PC-3 (cell line): ENCODE measurements at regions not wholly inside any gene's neighbourhood (a gene's known extent, or its start where the extent isn't known, plus 50 kb on each side); places are given as distances from the start of the nearest gene placed in this dataset.

Source experiments
- ATAC-seq: fragments of 200-7000 bp; cut with Tn5 transposase; 2 replicates; pipeline ENCODE4 v1.9.1; 2020; ENCODE audit warnings: mild to moderate bottlenecking, moderate library complexity
- BruUV-seq: library from RNA; stranded (reverse); fragments of 400-500 nt; replicated peaks from 2 replicates; lab custom pipeline; 2021; lab: Mats Ljungman, UMichigan
- CTCF ChIA-PET: fragments of 300-600 bp; sonication (Branson Sonifier 250); formaldehyde crosslinking; loops from one replicate; lab custom pipeline; 2022; ENCODE audit warnings: antibody characterized with exemption; lab: Charles Lee
- POLR2A ChIA-PET: fragments of 300-600 bp; sonication (Branson Sonifier 250); formaldehyde crosslinking; loops from one replicate; lab custom pipeline; 2022; ENCODE audit warnings: antibody characterized with exemption; ENCODE audit not compliant: unreplicated experiment; lab: Charles Lee
- DNase-seq: peaks from one replicate; pipeline ENCODE4 v3.0.0-alpha.2; 2015
- H2AFZ ChIP-seq: fragments of 300-600 bp; sonication (generic); 2 replicates; pipeline ENCODE4 v1.6.0; 2016; ENCODE audit warnings: antibody characterized with exemption, low read length
- H3F3A ChIP-seq: fragments of 300-600 bp; sonication (generic); one replicate; pipeline ENCODE4 v1.6.0; 2017; ENCODE audit warnings: antibody characterized with exemption, low read length, control low read depth, mild to moderate bottlenecking; ENCODE audit not compliant: unreplicated experiment
- H3K27ac ChIP-seq: fragments of 300-600 bp; sonication (generic); 2 replicates; pipeline ENCODE4 v1.5.1; 2016; ENCODE audit warnings: mild to moderate bottlenecking, low read length
- H3K27me3 ChIP-seq: fragments of 300-600 bp; sonication (generic); 2 replicates; pipeline ENCODE4 v1.6.1; 2016; ENCODE audit warnings: low read length, mixed read lengths
- H3K36me3 ChIP-seq: fragments of 300-600 bp; sonication (generic); 2 replicates; pipeline ENCODE4 v1.6.1; 2016; ENCODE audit warnings: low read depth, mixed run types, low read length, mixed read lengths
- H3K4me1 ChIP-seq: fragments of 300-600 bp; sonication (generic); 2 replicates; pipeline ENCODE4 v1.5.1; 2016; ENCODE audit warnings: low read length; ENCODE audit not compliant: insufficient read depth
- H3K4me2 ChIP-seq: fragments of 300-600 bp; sonication (generic); 2 replicates; pipeline ENCODE4 v1.6.0; 2016; ENCODE audit warnings: low read length
- H3K4me3 ChIP-seq: fragments of 300-600 bp; sonication (generic); 2 replicates; pipeline ENCODE4 v1.5.1; 2016; ENCODE audit warnings: mild to moderate bottlenecking, low read length, mixed read lengths
- H3K79me2 ChIP-seq: fragments of 300-600 bp; sonication (generic); 2 replicates; pipeline ENCODE4 v1.6.1; 2017; ENCODE audit warnings: low read length, mixed read lengths
- H3K9ac ChIP-seq: fragments of 300-600 bp; sonication (generic); 2 replicates; pipeline ENCODE4 v1.6.0; 2016; ENCODE audit warnings: mild to moderate bottlenecking, low read length
- H3K9me2 ChIP-seq: fragments of 300-600 bp; sonication (generic); replicated peaks from 2 replicates; pipeline ENCODE4 v1.6.1; 2016; ENCODE audit warnings: mixed run types, low read length, mixed read lengths
- H3K9me3 ChIP-seq: fragments of 300-600 bp; sonication (generic); 2 replicates; pipeline ENCODE4 v1.6.1; 2016; ENCODE audit warnings: low read length, mixed read lengths
- H4K20me1 ChIP-seq: fragments of 300-600 bp; sonication (generic); 2 replicates; pipeline ENCODE4 v1.6.1; 2016; ENCODE audit warnings: low read length, mixed read lengths
- CTCF ChIP-seq: fragments of 300-600 bp; sonication (generic); conservative IDR thresholded peaks from 2 replicates; pipeline ENCODE4 v1.5.1; 2017; ENCODE audit warnings: antibody characterized with exemption, low read depth, mild to moderate bottlenecking, low read length
- EZH2 ChIP-seq: fragments of 300-600 bp; sonication (generic); IDR thresholded peaks from one replicate; pipeline ENCODE4 v1.6.1; 2017; ENCODE audit warnings: antibody characterized with exemption, mild to moderate bottlenecking, low read length; ENCODE audit not compliant: unreplicated experiment
- EZH2phosphoT487 ChIP-seq: fragments of 300-600 bp; sonication (generic); IDR thresholded peaks from 2 replicates; pipeline ENCODE4 v1.6.1; 2018; ENCODE audit warnings: mild to moderate bottlenecking, antibody characterized with exemption, low read length, borderline replicate concordance
- intact Hi-C: fragments of 100-400 bp; cut with micrococcal nuclease; formaldehyde crosslinking; loops from 2 replicates; pipeline ENCODE4 v1.9.0; 2023

GRCh38 chr10:36114913-36115312 is 472.8 kb upstream of the FZD8 start:
- peak overlapping the region; percentile 0 for H3K4me2 ChIP-seq
- no peaks in the 10 kb centered on the region for H3F3A ChIP-seq
- no peak overlapping the region for H3K4me3 ChIP-seq
- no peak overlapping the region for H3K27ac ChIP-seq
- H3K9me3 ChIP-seq = no peaks in the 10 kb centered on the region
- H2AFZ ChIP-seq = peak overlapping the region; percentile 1
- H3K79me2 ChIP-seq = no peaks in the 10 kb centered on the region
- peaks cover 15% of the 10 kb centered on the region for H3K4me1 ChIP-seq
- H4K20me1 ChIP-seq = no peaks in the 10 kb centered on the region
- H3K36me3 ChIP-seq = no peaks in the 10 kb centered on the region
- peak; percentile 96 for ATAC-seq
- BruUV-seq = no TSS peak
- peak; percentile 90 for DNase-seq
- ChIA-PET POLR2A (no interaction called here), CTCF (no interaction called here)
- no peaks in the 10 kb centered on the region for H3K27me3 ChIP-seq
- intact Hi-C loops = loop anchor here (5.0 kb wide), 1 partner anchor 323 kb away; no protein-coding TSS in a partner anchor
- TF ChIP-seq EZH2 (no peak), CTCF (no peak), EZH2phosphoT487 (no peak)
- peaks cover 9% of the 10 kb centered on the region for H3K9me2 ChIP-seq
- H3K9ac ChIP-seq = no peak overlapping the region

GRCh38 chr10:36114141-36114540 is 472.0 kb upstream of the FZD8 start:
- H3K27ac ChIP-seq = no peak overlapping the region
- H3K9me2 ChIP-seq = peaks cover 9% of the 10 kb centered on the region
- no peak overlapping the region; the same call in 1 of the 2 replicates for H3K4me2 ChIP-seq
- no peaks in the 10 kb centered on the region for H4K20me1 ChIP-seq
- no peak for ATAC-seq
- no peak overlapping the region for H3K9ac ChIP-seq
- no peaks in the 10 kb centered on the region for H3K36me3 ChIP-seq
- no peaks in the 10 kb centered on the region for H3F3A ChIP-seq
- H3K27me3 ChIP-seq = no peaks in the 10 kb centered on the region
- peaks cover 15% of the 10 kb centered on the region for H3K4me1 ChIP-seq
- no peaks in the 10 kb centered on the region for H3K9me3 ChIP-seq
- BruUV-seq = no TSS peak
- H3K79me2 ChIP-seq = no peaks in the 10 kb centered on the region
- intact Hi-C loops = loop anchor here (5.0 kb wide), 1 partner anchor 322 kb away; no protein-coding TSS in a partner anchor
- no peak overlapping the region for H3K4me3 ChIP-seq
- H2AFZ ChIP-seq = no peak overlapping the region
- DNase-seq = peak; percentile 33
- ChIA-PET POLR2A (no interaction called here), CTCF (no interaction called here)
- no peak for TF ChIP-seq CTCF
- no peak for TF ChIP-seq EZH2phosphoT487
- no peak for TF ChIP-seq EZH2

GRCh38 chr10:36111676-36112075 is 469.6 kb upstream of the FZD8 start:
- H3K27ac ChIP-seq = no peak overlapping the region
- no peaks in the 10 kb centered on the region for H3K9me3 ChIP-seq
- no peaks in the 10 kb centered on the region for H3K36me3 ChIP-seq
- H3K79me2 ChIP-seq = no peaks in the 10 kb centered on the region
- H3K4me3 ChIP-seq = no peak overlapping the region
- POLR2A ChIA-PET = interaction anchor here (0.5 kb wide), 1 partner anchor 61 kb away, joined by 5 read pairs; no protein-coding TSS in a partner anchor
- no peak for DNase-seq
- no peak overlapping the region for H3K9ac ChIP-seq
- H3F3A ChIP-seq = no peaks in the 10 kb centered on the region
- H4K20me1 ChIP-seq = no peaks in the 10 kb centered on the region
- no TSS peak for BruUV-seq
- H2AFZ ChIP-seq = no peak overlapping the region
- peaks cover 15% of the 10 kb centered on the region for H3K4me1 ChIP-seq
- H3K4me2 ChIP-seq = no peak overlapping the region
- no peaks in the 10 kb centered on the region for H3K27me3 ChIP-seq
- H3K9me2 ChIP-seq = peaks cover 9% of the 10 kb centered on the region
- TF ChIP-seq CTCF (no peak), EZH2 (no peak), EZH2phosphoT487 (no peak)
- CTCF ChIA-PET = no interaction called here
- no peak for ATAC-seq
- intact Hi-C loops = loop anchor here (5.0 kb wide), 1 partner anchor 319 kb away; no protein-coding TSS in a partner anchor
